ENCODE measurements at regions not wholly inside any gene's neighbourhood (a gene's known extent, or its start where the extent isn't known, plus 50 kb on each side); places are given as distances from the start of the nearest gene placed in this dataset.
A peak's percentile ranks its signal among the peaks of the same experiment; 100 is the strongest.
"Not testable (repeated sequence)": the region's sequence is repeated elsewhere in the genome, so short reads cannot be mapped to it uniquely, and the experiment has no call there.

GRCh38 chr7:142496545-142496991 lies 238.7 kb upstream of the PRSS58 start:
- no peak for TF ChIP-seq POLR2AphosphoS5 (IDR thresholded peaks at IDR 0.05; ENCODE audit: low read depth, low read length)
- no peak for TF ChIP-seq POLR2A (IDR thresholded peaks at IDR 0.05; ENCODE audit: low read depth, low read length)
- no peak for TF ChIP-seq POU2F2 (IDR thresholded peaks at IDR 0.05; ENCODE audit: low read depth, low read length)
- TF ChIP-seq PAX5 (IDR thresholded peaks at IDR 0.05; ENCODE audit: insufficient read depth, low read length, severe bottlenecking), result no peak
- no peak for TF ChIP-seq TAF1 (IDR thresholded peaks at IDR 0.05; ENCODE audit: low read depth, low read length)
- TF ChIP-seq SPI1 (IDR thresholded peaks at IDR 0.05; ENCODE audit: low read depth, low read length), result no peak
- DNase-seq (ENCODE audit: insufficient read length, low spot score), result peak; percentile 14
- peak; percentile 33 for FAIRE-seq

GRCh38 chr7:142495879-142496278 lies 238.0 kb upstream of the PRSS58 start:
- not testable (repeated sequence) for DNase-seq (ENCODE audit: insufficient read length, low spot score); FAIRE-seq

- DNase-seq (ENCODE audit: insufficient read length, low spot score); FAIRE-seq: not testable (repeated sequence)
Measured at GRCh38 chr7:142495301-142495700, 237.4 kb upstream of the PRSS58 start.

- FAIRE-seq (no peak), DNase-seq (ENCODE audit: insufficient read length, low spot score) (no peak)
- TF ChIP-seq PAX5 (IDR thresholded peaks at IDR 0.05; ENCODE audit: insufficient read depth, low read length, severe bottlenecking), result no peak
- no peak for TF ChIP-seq POLR2AphosphoS5 (IDR thresholded peaks at IDR 0.05; ENCODE audit: low read depth, low read length)
- no peak for TF ChIP-seq POU2F2 (IDR thresholded peaks at IDR 0.05; ENCODE audit: low read depth, low read length)
- TF ChIP-seq SPI1 (IDR thresholded peaks at IDR 0.05; ENCODE audit: low read depth, low read length), result no peak
- TF ChIP-seq POLR2A (IDR thresholded peaks at IDR 0.05; ENCODE audit: low read depth, low read length), result no peak
- no peak for TF ChIP-seq TAF1 (IDR thresholded peaks at IDR 0.05; ENCODE audit: low read depth, low read length)
Measured at GRCh38 chr7:142494021-142494420, 236.2 kb upstream of the PRSS58 start.

- FAIRE-seq (no peak), DNase-seq (ENCODE audit: insufficient read length, low spot score) (no peak)
- TF ChIP-seq PAX5 (IDR thresholded peaks at IDR 0.05; ENCODE audit: insufficient read depth, low read length, severe bottlenecking) (no peak), POLR2A (IDR thresholded peaks at IDR 0.05; ENCODE audit: low read depth, low read length) (no peak), POU2F2 (IDR thresholded peaks at IDR 0.05; ENCODE audit: low read depth, low read length) (no peak), SPI1 (IDR thresholded peaks at IDR 0.05; ENCODE audit: low read depth, low read length) (no peak), POLR2AphosphoS5 (IDR thresholded peaks at IDR 0.05; ENCODE audit: low read depth, low read length) (no peak), TAF1 (IDR thresholded peaks at IDR 0.05; ENCODE audit: low read depth, low read length) (no peak)
Measured at GRCh38 chr7:142488842-142489241, 231.0 kb upstream of the PRSS58 start.

- DNase-seq (ENCODE audit: insufficient read length, low spot score) (no peak), FAIRE-seq (peak; percentile 35)
- TF ChIP-seq POLR2AphosphoS5 (IDR thresholded peaks at IDR 0.05; ENCODE audit: low read depth, low read length), result no peak
- TF ChIP-seq PAX5 (IDR thresholded peaks at IDR 0.05; ENCODE audit: insufficient read depth, low read length, severe bottlenecking), result no peak
- no peak for TF ChIP-seq SPI1 (IDR thresholded peaks at IDR 0.05; ENCODE audit: low read depth, low read length)
- TF ChIP-seq TAF1 (IDR thresholded peaks at IDR 0.05; ENCODE audit: low read depth, low read length), result no peak
- no peak for TF ChIP-seq POLR2A (IDR thresholded peaks at IDR 0.05; ENCODE audit: low read depth, low read length)
- no peak for TF ChIP-seq POU2F2 (IDR thresholded peaks at IDR 0.05; ENCODE audit: low read depth, low read length)
Measured at GRCh38 chr7:142488036-142488633, 230.3 kb upstream of the PRSS58 start.

GRCh38 chr7:142487565-142487964 lies 229.7 kb upstream of the PRSS58 start:
- not testable (repeated sequence) for FAIRE-seq; DNase-seq (ENCODE audit: insufficient read length, low spot score)
- peak; percentile 73 for TF ChIP-seq SPI1 (IDR thresholded peaks at IDR 0.05; ENCODE audit: low read depth, low read length)

- TF ChIP-seq TAF1 (IDR thresholded peaks at IDR 0.05; ENCODE audit: low read depth, low read length) (no peak), POLR2AphosphoS5 (IDR thresholded peaks at IDR 0.05; ENCODE audit: low read depth, low read length) (no peak), SPI1 (IDR thresholded peaks at IDR 0.05; ENCODE audit: low read depth, low read length) (no peak), POU2F2 (IDR thresholded peaks at IDR 0.05; ENCODE audit: low read depth, low read length) (no peak), POLR2A (IDR thresholded peaks at IDR 0.05; ENCODE audit: low read depth, low read length) (no peak), PAX5 (IDR thresholded peaks at IDR 0.05; ENCODE audit: insufficient read depth, low read length, severe bottlenecking) (no peak)
- DNase-seq (ENCODE audit: insufficient read length, low spot score) (no peak), FAIRE-seq (no peak)
Measured at GRCh38 chr7:142487124-142487523, 229.3 kb upstream of the PRSS58 start.

- FAIRE-seq (no peak), DNase-seq (ENCODE audit: insufficient read length, low spot score) (no peak)
- TF ChIP-seq SPI1 (IDR thresholded peaks at IDR 0.05; ENCODE audit: low read depth, low read length) (no peak), TAF1 (IDR thresholded peaks at IDR 0.05; ENCODE audit: low read depth, low read length) (no peak), POU2F2 (IDR thresholded peaks at IDR 0.05; ENCODE audit: low read depth, low read length) (no peak), POLR2A (IDR thresholded peaks at IDR 0.05; ENCODE audit: low read depth, low read length) (no peak), POLR2AphosphoS5 (IDR thresholded peaks at IDR 0.05; ENCODE audit: low read depth, low read length) (no peak), PAX5 (IDR thresholded peaks at IDR 0.05; ENCODE audit: insufficient read depth, low read length, severe bottlenecking) (no peak)
Measured at GRCh38 chr7:142485617-142486226, 227.9 kb upstream of the PRSS58 start.

GRCh38 chr7:142483659-142484317 lies 225.9 kb upstream of the PRSS58 start:
- no peak for TF ChIP-seq PAX5 (IDR thresholded peaks at IDR 0.05; ENCODE audit: insufficient read depth, low read length, severe bottlenecking)
- TF ChIP-seq POLR2A (IDR thresholded peaks at IDR 0.05; ENCODE audit: low read depth, low read length), result no peak
- TF ChIP-seq TAF1 (IDR thresholded peaks at IDR 0.05; ENCODE audit: low read depth, low read length), result no peak
- TF ChIP-seq SPI1 (IDR thresholded peaks at IDR 0.05; ENCODE audit: low read depth, low read length), result no peak
- TF ChIP-seq POU2F2 (IDR thresholded peaks at IDR 0.05; ENCODE audit: low read depth, low read length), result no peak
- TF ChIP-seq POLR2AphosphoS5 (IDR thresholded peaks at IDR 0.05; ENCODE audit: low read depth, low read length), result no peak
- FAIRE-seq (no peak), DNase-seq (ENCODE audit: insufficient read length, low spot score) (no peak)
